B cell (primary cell): ENCODE measurements at regions not wholly inside any gene's neighbourhood (a gene's known extent, or its start where the extent isn't known, plus 50 kb on each side); places are given as distances from the start of the nearest gene placed in this dataset.

Source experiments
- ATAC-seq: fragments of 200-7000 bp; cut with Tn5 transposase; one replicate; pipeline ENCODE4 v1.10.0; 2021; ENCODE audit warnings: low read depth, mild to moderate bottlenecking, moderate number of reproducible peaks, moderate library complexity
- CTCF ChIA-PET: fragments of 350-600 bp; sonication (Branson Sonifier 250); formaldehyde crosslinking; loops from one replicate; lab custom pipeline; 2021; ENCODE audit warnings: antibody characterized with exemption, inconsistent platforms; lab: Charles Lee
- POLR2A ChIA-PET: fragments of 350-600 bp; sonication (Branson Sonifier 250); formaldehyde crosslinking; loops from one replicate; lab custom pipeline; 2021; ENCODE audit warnings: antibody characterized with exemption; lab: Charles Lee
- DNase-seq: peaks from one replicate; pipeline ENCODE4 v3.0.0; 2013
- H2AFZ ChIP-seq: 2 replicates; pipeline ENCODE4 v1.6.1; 2012; ENCODE audit warnings: mild to moderate bottlenecking, low read depth, low read length; ENCODE audit not compliant: insufficient read depth, poor library complexity, severe bottlenecking
- H3K27ac ChIP-seq, 2 donors: 1 replicate in 1 of 2; 2 replicates in 1 of 2; pipeline ENCODE4 v1.5.1; 2012 to 2013; ENCODE audit warnings: low read length in 2 of 2, mild to moderate bottlenecking in 2 of 2, moderate library complexity in 1 of 2
- H3K27me3 ChIP-seq, 4 experiments: fragments of 200-600 bp in 1 of 4; sonication (generic) in 1 of 4; replicated peaks in 1 of 4; 1 replicate in 2 of 4; 2 replicates in 2 of 4; pipeline versions ENCODE4 v1.6.1 to v1.7.0; 2013 to 2016; ENCODE audit warnings: low read length in 3 of 4, mild to moderate bottlenecking in 2 of 4, mixed read lengths in 1 of 4, moderate library complexity in 1 of 4; ENCODE audit not compliant: insufficient read depth in 4 of 4, control insufficient read depth in 3 of 4; ENCODE audit errors: control extremely low read depth in 1 of 4
- H3K36me3 ChIP-seq, 2 experiments: replicated peaks in 1 of 2; 1 replicate in 1 of 2; 2 replicates in 1 of 2; pipeline versions ENCODE4 v1.6.1 to v1.7.1; 2013; ENCODE audit warnings: low read length in 1 of 2; ENCODE audit not compliant: insufficient read depth in 2 of 2, control insufficient read depth in 1 of 2; ENCODE audit errors: control extremely low read depth in 1 of 2, extremely low read depth in 1 of 2
- H3K4me1 ChIP-seq, 2 donors: fragments of 200-600 bp in 1 of 2; sonication (generic) in 1 of 2; 1 replicate in 1 of 2; 2 replicates in 1 of 2; pipeline versions ENCODE4 v1.5.1 to v1.6.1; 2013 to 2017; ENCODE audit warnings: low read length in 2 of 2; ENCODE audit not compliant: control insufficient read depth in 2 of 2, insufficient read depth in 2 of 2
- H3K4me2 ChIP-seq: replicated peaks from 2 replicates; pipeline ENCODE3; 2012; ENCODE audit warnings: mild to moderate bottlenecking, low read depth, low read length; ENCODE audit not compliant: poor library complexity, severe bottlenecking
- H3K4me3 ChIP-seq, 5 experiments: fragments of 200-600 bp in 1 of 5; sonication (generic) in 1 of 5; 1 replicate in 3 of 5; 2 replicates in 2 of 5; pipeline versions ENCODE4 v1.5.1 to v1.7.0; 2011 to 2016; ENCODE audit warnings: low read length in 4 of 5, mild to moderate bottlenecking in 4 of 5, low read depth in 2 of 5, control low read depth in 1 of 5, moderate library complexity in 1 of 5; ENCODE audit not compliant: insufficient read depth in 1 of 5; ENCODE audit errors: control extremely low read depth in 1 of 5, extremely low read depth in 1 of 5
- H3K79me2 ChIP-seq: fragments of 200-600 bp; sonication (generic); one replicate; pipeline ENCODE4 v1.6.0; 2016; ENCODE audit warnings: low read length; ENCODE audit not compliant: control insufficient read depth, insufficient read depth
- H3K9ac ChIP-seq: fragments of 200-600 bp; sonication (generic); 2 replicates; pipeline ENCODE4 v1.6.1; 2017; ENCODE audit warnings: mild to moderate bottlenecking, low read length, moderate library complexity
- H3K9me3 ChIP-seq, 3 donors: one replicate each; pipeline versions ENCODE4 v1.6.1 to v1.7.1; 2013; ENCODE audit warnings: low read length in 2 of 3; ENCODE audit not compliant: control insufficient read depth in 2 of 3, insufficient read depth in 1 of 3; ENCODE audit errors: control extremely low read depth in 1 of 3
- H4K20me1 ChIP-seq: 2 replicates; pipeline ENCODE4 v1.6.0; 2012; ENCODE audit warnings: mild to moderate bottlenecking, low read length; ENCODE audit not compliant: insufficient read depth, control insufficient read depth, poor library complexity, severe bottlenecking
- H3K27ac Mint-ChIP-seq: one replicate; pipeline ENCODE4 v1.8.0; 2021; ENCODE audit warnings: mixed read lengths
- H3K27me3 Mint-ChIP-seq: one replicate; pipeline ENCODE4 v1.8.0; 2021; ENCODE audit warnings: mixed read lengths
- H3K4me1 Mint-ChIP-seq: one replicate; pipeline ENCODE4 v1.8.0; 2021; ENCODE audit warnings: mixed read lengths
- H3K4me3 Mint-ChIP-seq: one replicate; pipeline ENCODE4 v1.8.0; 2021; ENCODE audit warnings: mixed read lengths
- H3K9me3 Mint-ChIP-seq: one replicate; pipeline ENCODE4 v1.8.0; 2022; ENCODE audit warnings: mixed read lengths; ENCODE audit not compliant: insufficient read depth
- EZH2 ChIP-seq: IDR thresholded peaks from 2 replicates; pipeline ENCODE4 v1.6.1; 2012; ENCODE audit warnings: borderline replicate concordance, low read depth, mild to moderate bottlenecking, moderate library complexity, low read length; ENCODE audit not compliant: insufficient read depth, poor library complexity, severe bottlenecking
- WGBS: methylation state at CpG from one replicate; pipeline ENCODE4 v1.1.5; 2013; ENCODE audit warnings: missing lambda C conversion rate; ENCODE audit not compliant: insufficient coverage; 5-methylcytosine and 5-hydroxymethylcytosine counted together
- intact Hi-C: fragments of 100-400 bp; cut with micrococcal nuclease; formaldehyde crosslinking; loops from one replicate; pipeline ENCODE4 v1.10.0; 2022
- TF ChIP-seq, protein P1 (sequence below): fragments of 200-600 bp; IDR thresholded peaks from one replicate; pipeline ENCODE4 v1.8.0; 2022; ENCODE audit warnings: antibody characterized with exemption, mild to moderate bottlenecking

DNA sequence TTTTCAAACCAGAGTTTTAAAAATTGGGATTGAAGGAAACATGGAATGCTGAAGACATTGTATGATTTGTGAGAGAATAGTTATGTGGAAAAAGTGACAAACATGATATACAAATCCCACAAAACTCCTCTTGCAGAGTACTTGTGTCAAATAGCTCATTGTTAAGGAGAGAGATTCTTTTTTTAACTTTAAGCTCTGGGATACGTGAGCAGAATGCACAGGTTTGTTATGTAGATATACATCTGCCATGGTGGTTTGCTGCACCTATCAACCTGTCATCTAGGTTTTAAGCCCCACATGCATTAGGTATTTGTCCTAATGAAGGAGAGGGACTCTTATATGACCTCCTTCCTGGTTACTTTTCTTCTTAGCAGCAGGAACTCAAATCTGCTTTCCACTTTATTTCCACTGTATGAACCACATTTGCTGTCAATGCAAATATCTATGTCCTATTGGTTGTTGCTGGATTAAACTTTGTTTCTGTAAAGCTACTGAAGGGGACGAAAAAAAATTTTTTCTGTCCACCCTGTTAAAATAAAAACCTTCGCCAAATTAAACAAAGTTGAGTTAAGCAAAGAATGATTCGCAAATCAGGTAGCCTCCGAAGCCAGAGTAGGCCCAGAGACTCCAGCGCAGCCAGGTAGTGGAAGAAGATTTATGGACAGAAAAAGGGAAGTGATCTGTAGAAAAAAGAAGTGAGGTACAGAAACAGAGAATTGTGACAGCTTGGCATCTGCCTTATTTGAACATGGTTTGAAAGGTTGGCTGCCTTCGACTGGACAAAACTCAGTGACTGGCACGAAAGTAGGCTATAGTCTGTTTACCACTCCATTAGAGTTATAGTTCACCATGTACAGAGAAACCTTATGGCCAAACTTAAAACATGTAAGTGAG, 430.1 kb upstream of the CHST9 start:
- 72% methylated on average over 3 of the region's 8 CpGs for WGBS
- Mint-ChIP-seq H3K27me3 (no peaks in the 10 kb centered on the region), H3K4me3 (no peak overlapping the region), H3K4me1 (no peaks in the 10 kb centered on the region), H3K27ac (no peak overlapping the region), H3K9me3 (no peaks in the 10 kb centered on the region)
- no peaks in the 10 kb centered on the region for H3K4me1 ChIP-seq
- ChIA-PET CTCF (interaction anchor here (1.5 kb wide), 1 partner anchor 9 kb away, joined by 10 read pairs; no protein-coding TSS in a partner anchor), POLR2A (no interaction called here)
- no peak overlapping the region for H3K9ac ChIP-seq
- DNase-seq: no peak
- H3K9me3 ChIP-seq: peaks cover 0 to 3% (median 0%) of the 10 kb centered on the region in 3 donors
- H3K27ac ChIP-seq: no peak overlapping the region
- intact Hi-C loops: no loop called here
- no peaks in the 10 kb centered on the region for H3K27me3 ChIP-seq
- TF ChIP-seq, protein P1, sequence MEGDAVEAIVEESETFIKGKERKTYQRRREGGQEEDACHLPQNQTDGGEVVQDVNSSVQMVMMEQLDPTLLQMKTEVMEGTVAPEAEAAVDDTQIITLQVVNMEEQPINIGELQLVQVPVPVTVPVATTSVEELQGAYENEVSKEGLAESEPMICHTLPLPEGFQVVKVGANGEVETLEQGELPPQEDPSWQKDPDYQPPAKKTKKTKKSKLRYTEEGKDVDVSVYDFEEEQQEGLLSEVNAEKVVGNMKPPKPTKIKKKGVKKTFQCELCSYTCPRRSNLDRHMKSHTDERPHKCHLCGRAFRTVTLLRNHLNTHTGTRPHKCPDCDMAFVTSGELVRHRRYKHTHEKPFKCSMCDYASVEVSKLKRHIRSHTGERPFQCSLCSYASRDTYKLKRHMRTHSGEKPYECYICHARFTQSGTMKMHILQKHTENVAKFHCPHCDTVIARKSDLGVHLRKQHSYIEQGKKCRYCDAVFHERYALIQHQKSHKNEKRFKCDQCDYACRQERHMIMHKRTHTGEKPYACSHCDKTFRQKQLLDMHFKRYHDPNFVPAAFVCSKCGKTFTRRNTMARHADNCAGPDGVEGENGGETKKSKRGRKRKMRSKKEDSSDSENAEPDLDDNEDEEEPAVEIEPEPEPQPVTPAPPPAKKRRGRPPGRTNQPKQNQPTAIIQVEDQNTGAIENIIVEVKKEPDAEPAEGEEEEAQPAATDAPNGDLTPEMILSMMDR: no peak
- TF ChIP-seq EZH2: no peak
- H2AFZ ChIP-seq: no peak overlapping the region
- no peaks in the 10 kb centered on the region for H3K79me2 ChIP-seq
- no peak overlapping the region for H3K4me2 ChIP-seq
- H3K4me3 ChIP-seq: no peak overlapping the region
- H4K20me1 ChIP-seq: no peaks in the 10 kb centered on the region
- ATAC-seq: no peak
- no peaks in the 10 kb centered on the region for H3K36me3 ChIP-seq

DNA sequence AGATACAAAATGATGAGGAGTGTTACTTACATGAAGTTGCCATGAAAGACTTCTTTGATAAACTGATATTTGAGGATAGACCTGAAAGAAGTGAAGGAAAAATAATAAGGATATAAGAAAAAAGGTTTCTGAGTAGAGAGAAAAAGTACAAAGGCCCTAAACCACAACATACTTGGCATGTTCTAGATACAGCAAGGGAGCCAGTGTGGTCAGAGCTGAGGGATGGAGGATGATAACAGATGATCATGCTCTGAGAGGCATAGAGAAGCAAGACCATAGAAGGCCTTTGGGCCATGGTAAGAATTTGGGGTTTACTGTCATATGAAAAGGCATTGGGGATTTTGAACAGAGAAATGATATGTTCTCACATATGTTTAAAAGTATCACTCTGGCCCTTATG, 424.1 kb upstream of the CHST9 start:
- intact Hi-C loops: loop anchor here (10.0 kb wide), 1 partner anchor 1684 kb away; no protein-coding TSS in a partner anchor
- Histone ChIP-seq H3K36me3 (no peaks in the 10 kb centered on the region), H3K4me3 (no peak overlapping the region), H3K4me2 (no peak overlapping the region), H2AFZ (no peak overlapping the region), H4K20me1 (no peaks in the 10 kb centered on the region), H3K79me2 (no peaks in the 10 kb centered on the region), H3K9me3 (no peaks in the 10 kb centered on the region), H3K9ac (no peak overlapping the region), H3K4me1 (no peaks in the 10 kb centered on the region), H3K27me3 (no peaks in the 10 kb centered on the region), H3K27ac (no peak overlapping the region)
- Mint-ChIP-seq H3K4me1 (no peaks in the 10 kb centered on the region), H3K9me3 (no peaks in the 10 kb centered on the region), H3K27ac (no peak overlapping the region), H3K27me3 (no peaks in the 10 kb centered on the region), H3K4me3 (no peak overlapping the region)
- ChIA-PET POLR2A (no interaction called here), CTCF (interaction anchor here (1.9 kb wide), 1 partner anchor 10 kb away, joined by 7 read pairs; no protein-coding TSS in a partner anchor)
- TF ChIP-seq, protein P1: no peak
- no peak for TF ChIP-seq EZH2
- DNase-seq (no peak), ATAC-seq (no peak)
